Left cardiac atrium (tissue), 4 donors: ENCODE measurements at regions not wholly inside any gene's neighbourhood (a gene's known extent, or its start where the extent isn't known, plus 50 kb on each side); places are given as distances from the start of the nearest gene placed in this dataset.
"Not testable (repeated sequence)": the region's sequence is repeated elsewhere in the genome, so short reads cannot be mapped to it uniquely, and the experiment has no call there.

Experiments used
- ATAC-seq, 2 donors: fragments of 200-7000 bp; cut with Tn5 transposase; one replicate each; pipeline ENCODE4 v1.9.1; 2020; ENCODE audit warnings: mild to moderate bottlenecking in 2 of 2, moderate library complexity in 2 of 2
- DNase-seq: peaks from one replicate; pipeline ENCODE4 v3.0.0-alpha.2; 2020
- intact Hi-C, 2 donors: fragments of 100-400 bp; cut with DNase I; formaldehyde crosslinking; loops; one replicate each; pipeline versions ENCODE4 v1.14.1 to v1.15.1; 2022 to 2023
- donor health status: DM: no; HTN: yes; CAD: no.
- donor health status: DM: no; HTN: yes; CAD: no; lungs with severe emphysema.
- donor health status: DM: yes; HTN: yes; CAD: no.
- donor health status: Dilated cardiomyopathy.

DNA sequence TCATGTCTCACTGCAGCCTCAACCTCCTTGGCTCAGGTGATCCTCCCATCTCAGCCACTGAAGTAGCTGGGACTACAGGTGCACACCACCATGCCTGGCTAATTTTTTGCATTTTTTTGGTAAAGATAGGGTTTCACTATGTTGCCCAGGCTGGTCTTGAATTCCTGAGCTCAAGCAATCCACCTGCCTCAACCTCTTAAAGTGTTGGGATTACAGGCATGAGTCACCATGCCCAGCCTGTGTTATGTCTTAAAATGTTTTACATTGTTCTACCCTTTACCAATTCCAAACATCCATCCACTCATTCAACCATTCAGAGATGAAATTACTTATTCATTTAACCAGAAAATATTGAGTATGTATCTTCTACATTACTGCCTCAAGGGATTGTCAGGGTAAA is 111.6 kb upstream of the BTG1 start:
- intact Hi-C loops = no loop called here
- no peak for ATAC-seq
- no peak for DNase-seq

DNA sequence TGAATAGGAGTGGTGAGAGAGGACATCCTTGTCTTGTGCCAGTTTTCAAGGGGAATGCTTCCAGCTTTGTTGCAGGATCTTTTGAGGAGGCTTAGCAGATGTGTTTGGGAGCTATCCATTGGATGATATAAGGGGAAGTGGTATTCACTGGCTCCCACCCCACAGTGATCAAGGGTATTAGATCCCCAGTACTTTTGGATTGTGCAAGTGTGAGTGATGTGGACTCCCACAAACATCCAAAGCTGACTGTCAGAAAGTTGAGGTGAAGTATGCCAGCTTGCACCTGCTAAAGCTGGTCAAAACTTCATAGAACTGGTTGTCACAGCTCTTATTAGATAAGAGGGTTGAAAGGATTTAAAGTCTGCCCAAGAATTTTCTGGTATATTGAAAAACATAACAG is 110.1 kb upstream of the BTG1 start:
- DNase-seq = no peak
- intact Hi-C loops = no loop called here
- ATAC-seq = no peak

- ATAC-seq (no peak), DNase-seq (no peak)
- intact Hi-C loops = no loop called here
These were observed 107.7 kb upstream of the BTG1 start for GRCh38 chr12:92253301-92253700.

DNA sequence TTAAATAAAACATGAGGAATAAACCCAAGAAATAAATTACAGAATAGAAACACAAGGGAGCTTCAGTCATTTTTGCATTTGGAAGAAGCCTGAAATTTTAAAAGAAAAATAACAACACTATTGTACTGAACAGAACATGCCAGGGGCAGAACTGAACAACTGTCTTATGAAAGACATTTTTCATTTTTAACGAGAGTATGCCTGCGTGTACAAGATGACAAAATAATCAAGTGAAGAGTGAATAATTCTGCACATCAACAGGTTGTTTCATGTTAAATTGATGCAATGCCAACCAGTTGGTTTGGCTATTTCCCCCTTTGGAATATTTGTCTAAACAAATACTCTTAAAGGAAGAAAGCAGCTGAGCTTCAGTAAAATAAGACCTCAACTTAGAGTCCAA is 103.3 kb upstream of the BTG1 start:
- intact Hi-C loops = loop anchor here in 1 of 2 donors (10.0 kb wide), 1 partner anchor 156 kb away; no protein-coding TSS in a partner anchor
- no peak for DNase-seq
- ATAC-seq = no peak

DNA sequence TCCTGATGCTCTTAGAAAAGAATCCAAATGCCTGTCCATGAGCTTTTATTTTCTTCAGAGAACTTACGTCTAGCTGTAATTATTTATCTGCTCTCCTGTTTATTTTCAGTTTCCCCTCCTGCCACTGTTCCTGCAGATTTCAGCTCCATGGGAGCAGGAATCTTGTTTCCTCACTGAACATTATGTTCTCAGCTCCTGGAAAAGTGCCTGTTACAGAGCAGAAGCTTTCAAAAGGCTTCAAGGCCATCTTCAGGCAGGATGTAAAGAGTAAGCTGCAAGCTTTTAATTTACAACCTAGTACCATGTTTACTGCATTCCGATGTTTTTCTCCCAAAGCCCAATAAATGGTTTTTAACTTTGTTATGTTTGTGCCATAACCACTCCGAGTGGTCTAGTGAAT is 98.4 kb upstream of the BTG1 start:
- intact Hi-C loops = loop anchor here in 1 of 2 donors (2.0 to 10.0 kb wide), 2 partner anchors 99 to 161 kb away; partner anchors contain the start of gene BTG1
- DNase-seq (peak; percentile 19), ATAC-seq (peak; percentile 86 to 88)

DNA sequence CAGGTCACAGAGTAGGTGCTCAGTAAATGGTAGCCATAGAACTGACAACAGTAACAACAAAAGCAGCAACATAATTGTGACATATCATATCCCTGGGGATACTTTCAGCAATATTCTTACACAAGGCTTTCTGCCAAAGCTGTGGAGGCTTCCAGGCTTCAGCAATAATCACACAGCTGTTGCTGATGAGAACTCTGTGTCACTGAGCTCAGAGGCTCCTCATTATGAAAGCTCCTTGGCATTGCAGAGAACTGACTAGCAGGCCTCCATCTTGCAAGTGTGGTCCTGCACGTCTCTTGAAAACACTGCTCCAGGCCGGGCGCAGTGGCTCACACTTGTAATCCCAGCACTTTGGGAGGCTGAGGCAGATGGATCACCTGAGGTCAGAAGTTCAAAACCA is 97.3 kb upstream of the BTG1 start:
- intact Hi-C loops = loop anchor here in 1 of 2 donors (10.0 kb wide), 1 partner anchor 162 kb away; no protein-coding TSS in a partner anchor
- ATAC-seq = peak; percentile 46 to 64
- DNase-seq = peak; percentile 16

- intact Hi-C loops = no loop called here
- no peak for DNase-seq
- no peak for ATAC-seq
These were observed 92.3 kb upstream of the BTG1 start for GRCh38 chr12:92237762-92238523.

DNA sequence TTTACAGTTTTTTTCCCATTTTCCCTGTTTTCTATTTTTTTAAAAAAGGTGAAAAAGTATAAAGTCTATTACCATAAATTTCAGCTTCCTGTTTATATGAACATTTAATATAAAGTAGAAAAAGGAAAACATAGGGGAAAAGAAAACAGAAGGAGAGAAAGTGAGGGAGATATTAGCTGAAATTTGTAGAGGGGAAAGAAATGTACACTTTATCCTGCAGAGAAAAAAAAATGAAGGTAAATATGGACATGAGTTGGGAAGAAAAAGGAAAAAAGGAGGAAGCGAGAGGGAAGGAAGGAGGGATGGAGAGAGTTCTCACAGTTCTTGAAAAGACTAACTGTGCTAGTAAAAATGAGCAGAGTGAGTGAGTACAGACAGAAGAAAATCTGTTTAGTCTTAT is 91.6 kb upstream of the BTG1 start:
- ATAC-seq = no peak
- no peak for DNase-seq
- intact Hi-C loops = no loop called here

DNA sequence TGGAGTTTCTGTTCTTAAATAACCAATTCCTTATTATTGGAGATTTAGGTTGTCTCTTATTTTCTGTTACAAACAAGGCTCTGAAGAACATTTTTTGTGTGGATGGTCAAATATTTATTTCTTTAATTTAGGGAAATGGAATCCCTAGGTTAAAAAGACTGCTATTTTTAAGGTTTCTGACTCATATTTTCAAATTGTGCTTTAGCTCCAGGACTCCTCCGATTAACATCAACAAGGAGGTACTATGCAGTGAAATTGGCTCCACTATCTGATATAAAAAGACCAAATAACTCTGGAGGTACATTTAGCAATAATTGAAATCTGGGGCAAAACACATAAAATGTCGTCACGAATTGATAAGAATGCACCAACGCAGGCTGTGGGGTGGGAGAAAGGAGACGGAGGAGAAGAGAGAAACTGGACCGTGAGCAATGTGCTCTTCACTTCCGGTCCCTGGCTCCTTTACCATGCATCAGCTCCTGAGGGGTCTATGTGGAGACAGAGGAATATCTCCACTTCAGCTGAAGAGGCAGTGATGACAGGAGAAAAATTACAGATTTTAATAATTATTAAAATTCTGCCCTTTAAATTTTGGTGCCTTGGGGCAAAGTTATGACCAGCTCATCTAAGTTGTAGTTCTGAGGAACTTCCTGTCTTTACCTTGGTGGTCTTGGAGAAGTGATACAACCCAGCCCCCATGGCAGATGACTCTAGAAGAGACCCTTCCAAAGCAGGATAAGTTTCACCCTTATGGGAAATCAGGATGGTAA is 90.2 kb upstream of the BTG1 start:
- DNase-seq = no peak
- ATAC-seq = no peak
- intact Hi-C loops = no loop called here

DNA sequence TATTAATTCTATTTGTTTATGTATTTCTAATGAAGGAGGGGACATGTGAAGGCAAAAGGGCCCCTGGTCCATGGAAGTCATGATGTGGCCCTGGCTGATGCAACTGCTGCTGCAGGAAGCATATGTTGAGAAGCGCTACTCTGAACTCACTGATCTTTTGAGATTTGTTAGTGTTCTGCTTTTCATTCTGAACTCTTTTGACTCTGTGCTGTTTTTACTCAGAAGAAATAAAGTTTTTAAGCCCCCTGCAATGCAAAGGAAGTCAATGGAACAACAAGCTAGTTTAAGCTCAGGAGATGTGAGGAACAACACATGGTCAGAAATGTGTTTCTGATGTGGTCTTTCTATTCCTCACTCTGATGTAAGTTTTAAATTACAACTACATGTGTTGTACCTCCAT is 88.9 kb upstream of the BTG1 start:
- DNase-seq = no peak
- intact Hi-C loops = no loop called here
- ATAC-seq = no peak

GRCh38 chr12:92233346-92234015 is 87.8 kb upstream of the BTG1 start:
- ATAC-seq (peak in 1 of 2 donors; percentile 37), DNase-seq (no peak)
- intact Hi-C loops = no loop called here

- DNase-seq, intact Hi-C loops: not testable (repeated sequence)
- ATAC-seq = peak; percentile 28 to 46
These were observed 86.8 kb upstream of the BTG1 start for GRCh38 chr12:92232371-92232932.

DNA sequence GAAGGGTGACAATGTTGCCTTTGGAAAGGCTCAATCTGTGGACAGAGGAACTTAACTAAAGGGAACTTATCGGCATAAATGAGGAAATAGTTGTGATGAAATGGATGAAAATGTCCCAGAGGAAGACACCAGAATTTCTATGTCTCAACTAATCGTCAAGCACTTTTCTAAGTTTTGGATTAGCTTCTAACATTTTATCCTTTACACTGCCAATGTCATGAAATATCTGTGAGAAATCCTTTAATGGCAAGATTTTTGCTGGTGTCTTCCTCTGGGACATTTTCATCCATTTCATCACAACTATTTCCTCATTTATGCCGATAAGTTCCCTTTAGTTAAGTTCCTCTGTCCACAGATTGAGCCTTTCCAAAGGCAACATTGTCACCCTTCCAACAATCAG is 86.3 kb upstream of the BTG1 start:
- peak; percentile 54 to 78 for ATAC-seq
- intact Hi-C loops, DNase-seq: not testable (repeated sequence)

DNA sequence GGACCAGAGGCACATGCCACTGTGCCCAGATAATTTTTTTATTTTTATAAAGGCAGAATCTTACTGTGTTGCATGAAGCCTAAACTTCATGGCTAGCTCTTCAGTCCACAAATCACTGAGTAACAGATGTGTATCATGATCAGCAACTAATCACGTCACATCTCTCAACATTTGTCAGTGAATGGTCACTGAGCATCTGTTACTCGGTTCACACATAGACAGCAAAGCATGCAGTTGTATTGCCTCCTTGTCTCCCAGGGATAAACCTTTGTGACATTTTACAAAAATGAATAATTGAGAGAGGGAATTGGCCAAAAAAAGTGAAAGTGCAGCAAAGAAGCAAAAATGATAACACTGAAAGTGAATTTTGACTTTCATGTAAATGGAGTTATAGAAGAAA is 85.9 kb upstream of the BTG1 start:
- DNase-seq, intact Hi-C loops: not testable (repeated sequence)
- peak; percentile 19 to 41 for ATAC-seq

- ATAC-seq (no peak), DNase-seq (no peak)
- intact Hi-C loops = no loop called here
These were observed 83.7 kb upstream of the BTG1 start for GRCh38 chr12:92229381-92229780.

DNA sequence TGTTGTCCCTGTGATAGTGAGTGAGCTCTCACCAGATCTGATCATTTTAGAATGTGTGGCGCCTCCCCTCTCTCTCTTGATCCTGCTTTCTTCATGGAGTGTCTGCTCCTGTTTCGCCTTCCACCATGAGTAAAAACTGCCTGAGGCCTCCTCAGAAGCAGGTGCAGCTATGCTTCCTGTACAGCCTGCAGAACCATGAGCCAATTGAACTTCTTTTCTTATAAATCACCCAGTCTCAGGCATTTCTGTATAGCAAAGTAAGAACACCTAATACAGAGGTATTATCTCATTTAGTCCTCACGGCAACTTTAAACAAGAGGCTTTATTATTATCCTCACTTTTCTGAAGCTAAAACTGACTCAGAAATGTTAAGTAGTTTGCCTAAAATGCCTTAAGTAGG is 81.3 kb upstream of the BTG1 start:
- ATAC-seq (no peak), DNase-seq (no peak)
- intact Hi-C loops = no loop called here

DNA sequence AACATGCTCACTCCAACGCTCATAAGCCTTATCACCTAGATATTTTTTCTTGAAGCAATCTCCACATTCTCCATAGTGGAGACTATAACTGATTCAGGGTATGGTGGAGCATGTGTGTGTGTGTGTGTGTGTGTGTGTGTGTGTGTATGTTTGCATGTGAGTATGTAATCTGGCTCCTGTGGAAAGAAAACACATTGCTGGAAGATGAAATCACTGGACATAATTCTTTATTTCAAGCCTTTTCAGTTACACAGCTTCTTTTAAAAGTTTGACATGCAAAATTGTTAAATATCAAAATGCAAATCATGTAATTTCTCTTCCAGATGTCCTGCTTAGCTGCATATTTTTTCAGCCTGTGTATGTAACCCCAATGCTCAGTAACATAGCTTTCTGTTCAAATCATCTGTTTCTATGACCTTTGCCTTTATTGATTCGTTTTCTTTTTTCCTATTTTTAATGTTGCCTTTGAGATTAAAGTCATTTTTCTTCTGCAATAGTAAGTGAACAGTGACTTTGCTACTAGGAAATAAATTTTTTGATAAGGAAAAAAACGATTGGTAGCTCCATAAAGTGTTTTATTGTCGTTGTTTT is 80.5 kb upstream of the BTG1 start:
- ATAC-seq (peak in 1 of 2 donors; percentile 18), DNase-seq (no peak)
- intact Hi-C loops = no loop called here

DNA sequence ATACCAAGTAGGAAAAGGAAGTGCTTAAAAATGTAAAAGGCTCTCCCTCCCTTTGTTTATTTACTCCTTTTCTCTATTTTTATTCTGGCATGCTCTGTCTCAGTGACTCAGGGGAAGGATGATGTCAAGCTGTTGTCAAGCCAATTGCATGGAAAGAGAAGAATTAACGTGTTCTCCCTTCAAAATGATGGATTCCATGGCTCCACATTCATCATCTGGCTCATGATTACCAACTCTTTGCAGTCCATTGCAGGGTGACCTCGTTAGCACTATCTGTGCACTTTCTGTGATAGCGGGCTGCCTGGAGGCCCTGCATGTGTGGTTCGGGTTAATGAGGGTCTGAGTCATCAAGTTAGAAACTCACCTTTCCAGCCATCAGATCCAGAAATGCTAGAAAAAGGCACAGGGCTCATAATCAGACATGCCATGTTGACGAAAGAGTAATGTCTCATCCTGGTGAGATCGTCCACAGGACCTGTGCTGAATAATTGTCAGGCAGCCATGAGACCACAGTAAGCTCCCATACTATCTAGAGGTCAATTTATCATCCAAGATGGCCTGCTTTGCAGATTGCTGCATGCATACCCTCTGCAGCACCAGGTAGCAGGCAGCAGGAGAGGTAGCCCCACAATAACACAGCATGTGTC is 79.2 kb upstream of the BTG1 start:
- peak in 1 of 2 donors; percentile 75 for ATAC-seq
- intact Hi-C loops = no loop called here
- DNase-seq = no peak

- DNase-seq = no peak
- intact Hi-C loops = no loop called here
- ATAC-seq = no peak
These were observed 77.8 kb upstream of the BTG1 start for GRCh38 chr12:92223481-92223880.
